IMR-90 (cell line): ENCODE measurements at regions not wholly inside any gene's neighbourhood (a gene's known extent, or its start where the extent isn't known, plus 50 kb on each side); places are given as distances from the start of the nearest gene placed in this dataset.

ENCODE experiments used
- ATAC-seq: fragments of 200-7000 bp; cut with Tn5 transposase; 2 replicates; pipeline ENCODE4 v1.9.1; 2020; ENCODE audit warnings: low read depth, mild to moderate bottlenecking, moderate library complexity
- BruUV-seq: library from RNA; stranded (reverse); fragments of 400-500 nt; replicated peaks from 2 replicates; lab custom pipeline; 2021; lab: Mats Ljungman, UMichigan
- CTCF ChIA-PET: fragments of 300-600 bp; formaldehyde crosslinking; extraction: SDS; loops from one replicate; lab custom pipeline; 2021; ENCODE audit warnings: antibody characterized with exemption; lab: Yijun Ruan, JAX
- POLR2A ChIA-PET: fragments of 300-600 bp; sonication (Branson Sonifier 250); formaldehyde crosslinking; loops from one replicate; lab custom pipeline; 2022; ENCODE audit warnings: antibody characterized with exemption; ENCODE audit not compliant: unreplicated experiment; lab: Charles Lee
- DNase-seq: peaks from one replicate; pipeline ENCODE4 v3.0.0; 2013
- H2AFZ ChIP-seq: replicated peaks from 2 replicates; pipeline ENCODE3; 2013; ENCODE audit warnings: low read length, mild to moderate bottlenecking; ENCODE audit not compliant: poor library complexity
- H2AK5ac ChIP-seq: 2 replicates; pipeline ENCODE4 v1.6.1; 2013; ENCODE audit warnings: low read depth, low read length, inconsistent platforms
- H2AK9ac ChIP-seq: replicated peaks from 2 replicates; pipeline ENCODE3; 2013; ENCODE audit warnings: mild to moderate bottlenecking, low read depth, low read length, moderate library complexity; ENCODE audit not compliant: poor library complexity
- H2BK120ac ChIP-seq: 2 replicates; pipeline ENCODE4 v1.6.1; 2013; ENCODE audit warnings: low read depth, low read length, inconsistent platforms
- H2BK15ac ChIP-seq: 3 replicates; pipeline ENCODE4 v1.6.1; 2013; ENCODE audit warnings: low read depth, low read length, inconsistent platforms
- H2BK20ac ChIP-seq: 2 replicates; pipeline ENCODE4 v1.6.1; 2013; ENCODE audit warnings: low read depth, mild to moderate bottlenecking, inconsistent platforms, low read length, moderate library complexity
- H2BK5ac ChIP-seq: 2 replicates; pipeline ENCODE4 v1.6.1; 2013; ENCODE audit warnings: mild to moderate bottlenecking, low read depth, low read length, inconsistent platforms; ENCODE audit not compliant: poor library complexity, severe bottlenecking
- H3K14ac ChIP-seq: replicated peaks from 2 replicates; pipeline ENCODE4 v1.6.1; 2013; ENCODE audit warnings: low read depth, low read length, inconsistent platforms
- H3K18ac ChIP-seq: 2 replicates; pipeline ENCODE4 v1.6.1; 2013; ENCODE audit warnings: low read depth, low read length, control low read depth
- H3K23ac ChIP-seq: 2 replicates; pipeline ENCODE4 v1.6.1; 2013; ENCODE audit warnings: low read depth, low read length, inconsistent platforms
- H3K27ac ChIP-seq: 2 replicates; pipeline ENCODE4 v1.5.1; 2013; ENCODE audit warnings: mild to moderate bottlenecking, control low read depth, low read length; ENCODE audit not compliant: insufficient read depth
- H3K27me3 ChIP-seq: 2 replicates; pipeline ENCODE4 v1.6.1; 2013; ENCODE audit warnings: low read length; ENCODE audit not compliant: control insufficient read depth, insufficient read depth
- H3K36me3 ChIP-seq: 2 replicates; pipeline ENCODE4 v1.6.1; 2013; ENCODE audit warnings: low read length, mixed read lengths; ENCODE audit not compliant: control insufficient read depth, insufficient read depth
- H3K4ac ChIP-seq: 2 replicates; pipeline ENCODE4 v1.6.1; 2013; ENCODE audit warnings: low read depth, low read length, inconsistent platforms
- H3K4me1 ChIP-seq: 2 replicates; pipeline ENCODE4 v1.6.1; 2013; ENCODE audit warnings: low read length, mixed read lengths; ENCODE audit not compliant: control insufficient read depth, insufficient read depth
- H3K4me2 ChIP-seq: 2 replicates; pipeline ENCODE4 v1.6.1; 2013; ENCODE audit warnings: low read depth, mild to moderate bottlenecking, control low read depth, low read length, moderate library complexity
- H3K4me3 ChIP-seq: 2 replicates; pipeline ENCODE4 v1.5.1; 2013; ENCODE audit warnings: low read depth, mild to moderate bottlenecking, control low read depth, low read length, moderate library complexity; ENCODE audit not compliant: insufficient read depth
- H3K56ac ChIP-seq: 2 replicates; pipeline ENCODE4 v1.6.1; 2013; ENCODE audit warnings: low read length, inconsistent platforms; ENCODE audit not compliant: insufficient read depth; ENCODE audit errors: extremely low read depth
- H3K79me1 ChIP-seq, 2 experiments: 2 replicates each; pipeline ENCODE4 v1.6.1; 2013; ENCODE audit warnings: low read length in 2 of 2, inconsistent platforms in 1 of 2, low read depth in 1 of 2
- H3K9ac ChIP-seq: 2 replicates; pipeline ENCODE4 v1.6.1; 2013; ENCODE audit warnings: low read depth, low read length, control low read depth
- H3K9me1 ChIP-seq: 2 replicates; pipeline ENCODE4 v1.6.1; 2013; ENCODE audit warnings: low read length, inconsistent platforms; ENCODE audit not compliant: insufficient read depth
- H3K9me3 ChIP-seq: 2 replicates; pipeline ENCODE4 v1.6.1; 2013; ENCODE audit warnings: low read length; ENCODE audit not compliant: control insufficient read depth, insufficient read depth
- H4K20me1 ChIP-seq: 2 replicates; pipeline ENCODE4 v1.6.1; 2013; ENCODE audit warnings: low read length, inconsistent platforms; ENCODE audit not compliant: insufficient read depth
- H4K5ac ChIP-seq: 2 replicates; pipeline ENCODE4 v1.6.1; 2013; ENCODE audit warnings: mild to moderate bottlenecking, low read depth, low read length, control low read depth
- H4K8ac ChIP-seq, 2 experiments: 2 replicates each; pipeline ENCODE4 v1.6.1; 2013; ENCODE audit warnings: low read depth in 2 of 2, low read length in 2 of 2, control low read depth in 1 of 2, inconsistent platforms in 1 of 2
- H4K91ac ChIP-seq: 2 replicates; pipeline ENCODE4 v1.6.1; 2013; ENCODE audit warnings: low read depth, low read length, inconsistent platforms; ENCODE audit not compliant: insufficient read depth
- BHLHE40 ChIP-seq: fragments of 150-350 bp; IDR thresholded peaks from 2 replicates; pipeline ENCODE4 v1.6.1; 2016; ENCODE audit warnings: mild to moderate bottlenecking, low read depth, low read length
- CEBPB ChIP-seq: IDR thresholded peaks from 2 replicates; pipeline ENCODE4 v1.6.1; 2012; ENCODE audit warnings: low read depth, low read length, improper control_type of control experiment
- FOS ChIP-seq: fragments of 150-350 bp; IDR thresholded peaks from 2 replicates; pipeline ENCODE4 v1.6.1; 2016; ENCODE audit warnings: low read depth, low read length
- MAFK ChIP-seq: IDR thresholded peaks from 2 replicates; pipeline ENCODE4 v1.6.1; 2012; ENCODE audit warnings: low read depth, low read length, improper control_type of control experiment
- MXI1 ChIP-seq: IDR thresholded peaks from 2 replicates; pipeline ENCODE4 v1.6.1; 2012; ENCODE audit warnings: low read depth, mild to moderate bottlenecking, low read length, moderate library complexity, borderline replicate concordance
- NFE2L2 ChIP-seq: fragments of 150-350 bp; IDR thresholded peaks from 2 replicates; pipeline ENCODE4 v1.6.1; 2016; ENCODE audit warnings: low read depth, mild to moderate bottlenecking, low read length
- POLR2A ChIP-seq: IDR thresholded peaks from 2 replicates; pipeline ENCODE4 v1.6.1; 2012; ENCODE audit warnings: mild to moderate bottlenecking, low read depth, low read length
- RAD21 ChIP-seq: IDR thresholded peaks from 2 replicates; pipeline ENCODE4 v1.6.1; 2012; ENCODE audit warnings: low read length, improper control_type of control experiment
- SMC3 ChIP-seq: fragments of 150-350 bp; IDR thresholded peaks from 2 replicates; pipeline ENCODE4 v1.6.1; 2016; ENCODE audit warnings: low read depth, mild to moderate bottlenecking, antibody characterized with exemption, low read length, moderate library complexity
- WGBS, 2 experiments: methylation state at CpG; one replicate each; pipeline versions ENCODE4 v1.1.5 to v1.1.7; 2013; ENCODE audit warnings: missing lambda C conversion rate in 2 of 2; ENCODE audit not compliant: insufficient read length in 1 of 2; ENCODE audit errors: extremely low coverage in 2 of 2; 5-methylcytosine and 5-hydroxymethylcytosine counted together
- dilution Hi-C: fragments of 300-500 bp; cut with HindIII; formaldehyde crosslinking; loops from one replicate; pipeline ENCODE4 v1.14.3; 2018; ENCODE audit warnings: low sequenced_read_pairs; ENCODE audit not compliant: unreplicated experiment
- in situ Hi-C: fragments of 300-500 bp; cut with MboI; formaldehyde crosslinking; loops from 3 replicates; pipeline ENCODE4 v1.14.3; 2019; ENCODE audit warnings: low sequenced_read_pairs, inconsistent platforms, mixed read lengths
- intact Hi-C: fragments of 100-400 bp; cut with micrococcal nuclease; formaldehyde crosslinking; loops from 2 replicates; pipeline ENCODE4 v1.10.0; 2022
- TF ChIP-seq, protein P1 (sequence below): fragments of 150-350 bp; IDR thresholded peaks from 2 replicates; pipeline ENCODE4 v1.6.1; 2016; ENCODE audit warnings: low read depth, mild to moderate bottlenecking, low read length, moderate library complexity, borderline replicate concordance
- TF ChIP-seq, protein P2 (sequence below): fragments of 150-350 bp; IDR thresholded peaks from 2 replicates; pipeline ENCODE4 v1.6.1; 2017; ENCODE audit warnings: mild to moderate bottlenecking, antibody characterized with exemption, low read length, low read depth
- TF ChIP-seq, protein P3 (sequence below): conservative IDR thresholded peaks from 2 replicates; pipeline ENCODE4 v1.5.1; 2012; ENCODE audit warnings: mild to moderate bottlenecking, low read depth, low read length, improper control_type of control experiment

DNA sequence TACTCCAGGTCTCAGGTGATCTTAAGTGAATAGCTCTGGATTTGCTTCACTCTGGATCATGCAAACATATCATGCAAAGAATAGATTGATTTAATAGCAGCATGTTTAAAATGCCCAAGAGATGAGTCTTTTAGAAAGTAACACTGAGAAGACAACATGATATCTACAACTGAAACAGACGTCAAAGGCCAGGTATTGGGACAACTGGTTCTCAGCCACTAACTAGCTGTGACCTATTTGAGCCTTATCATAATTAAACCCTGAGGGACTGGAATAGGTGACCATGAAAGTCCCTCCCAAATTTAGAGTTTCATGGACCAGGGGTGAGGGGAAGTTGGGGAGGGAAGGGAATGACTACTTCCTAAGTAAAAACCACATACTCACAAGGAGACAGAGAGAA lies 95.7 kb downstream of the NIBAN1 start:
- Histone ChIP-seq H3K36me3 (no peaks in the 10 kb centered on the region), H2BK5ac (no peak overlapping the region), H3K4me2 (no peak overlapping the region), H3K4me1 (no peaks in the 10 kb centered on the region), H2BK20ac (no peak overlapping the region), H4K5ac (no peak overlapping the region), H2BK15ac (no peak overlapping the region), H4K8ac (no peak overlapping the region), H3K4me3 (no peak overlapping the region), H3K27me3 (no peaks in the 10 kb centered on the region), H4K20me1 (no peaks in the 10 kb centered on the region), H3K23ac (no peak overlapping the region), H3K4ac (no peak overlapping the region), H3K79me1 (peaks cover 0 to 4% of the 10 kb centered on the region in 2 experiments; a peak in 1 of 4 replicates), H4K91ac (no peak overlapping the region), H3K9me1 (peaks cover 6% of the 10 kb centered on the region; the same call in 1 of the 2 replicates), H2AFZ (no peak overlapping the region), H2BK120ac (no peak overlapping the region), H3K18ac (no peak overlapping the region), H3K9me3 (no peaks in the 10 kb centered on the region), H2AK9ac (no peak overlapping the region), H3K14ac (no peak overlapping the region), H2AK5ac (no peak overlapping the region), H3K56ac (no peak overlapping the region), H3K27ac (no peak overlapping the region), H3K9ac (no peak overlapping the region)
- no peak for DNase-seq
- POLR2A ChIA-PET, result no interaction called here
- intact Hi-C loops (no loop called here), dilution Hi-C loops (no loop called here), in situ Hi-C loops (no loop called here)
- TF ChIP-seq, protein P1, sequence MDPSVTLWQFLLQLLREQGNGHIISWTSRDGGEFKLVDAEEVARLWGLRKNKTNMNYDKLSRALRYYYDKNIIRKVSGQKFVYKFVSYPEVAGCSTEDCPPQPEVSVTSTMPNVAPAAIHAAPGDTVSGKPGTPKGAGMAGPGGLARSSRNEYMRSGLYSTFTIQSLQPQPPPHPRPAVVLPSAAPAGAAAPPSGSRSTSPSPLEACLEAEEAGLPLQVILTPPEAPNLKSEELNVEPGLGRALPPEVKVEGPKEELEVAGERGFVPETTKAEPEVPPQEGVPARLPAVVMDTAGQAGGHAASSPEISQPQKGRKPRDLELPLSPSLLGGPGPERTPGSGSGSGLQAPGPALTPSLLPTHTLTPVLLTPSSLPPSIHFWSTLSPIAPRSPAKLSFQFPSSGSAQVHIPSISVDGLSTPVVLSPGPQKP, result no peak
- TF ChIP-seq MAFK, result no peak
- TF ChIP-seq NFE2L2, result no peak
- TF ChIP-seq, protein P2, sequence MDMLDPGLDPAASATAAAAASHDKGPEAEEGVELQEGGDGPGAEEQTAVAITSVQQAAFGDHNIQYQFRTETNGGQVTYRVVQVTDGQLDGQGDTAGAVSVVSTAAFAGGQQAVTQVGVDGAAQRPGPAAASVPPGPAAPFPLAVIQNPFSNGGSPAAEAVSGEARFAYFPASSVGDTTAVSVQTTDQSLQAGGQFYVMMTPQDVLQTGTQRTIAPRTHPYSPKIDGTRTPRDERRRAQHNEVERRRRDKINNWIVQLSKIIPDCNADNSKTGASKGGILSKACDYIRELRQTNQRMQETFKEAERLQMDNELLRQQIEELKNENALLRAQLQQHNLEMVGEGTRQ, result no peak
- no peak for TF ChIP-seq CEBPB
- TF ChIP-seq MXI1, result no peak
- TF ChIP-seq BHLHE40, result no peak
- TF ChIP-seq SMC3, result no peak
- TF ChIP-seq, protein P3, sequence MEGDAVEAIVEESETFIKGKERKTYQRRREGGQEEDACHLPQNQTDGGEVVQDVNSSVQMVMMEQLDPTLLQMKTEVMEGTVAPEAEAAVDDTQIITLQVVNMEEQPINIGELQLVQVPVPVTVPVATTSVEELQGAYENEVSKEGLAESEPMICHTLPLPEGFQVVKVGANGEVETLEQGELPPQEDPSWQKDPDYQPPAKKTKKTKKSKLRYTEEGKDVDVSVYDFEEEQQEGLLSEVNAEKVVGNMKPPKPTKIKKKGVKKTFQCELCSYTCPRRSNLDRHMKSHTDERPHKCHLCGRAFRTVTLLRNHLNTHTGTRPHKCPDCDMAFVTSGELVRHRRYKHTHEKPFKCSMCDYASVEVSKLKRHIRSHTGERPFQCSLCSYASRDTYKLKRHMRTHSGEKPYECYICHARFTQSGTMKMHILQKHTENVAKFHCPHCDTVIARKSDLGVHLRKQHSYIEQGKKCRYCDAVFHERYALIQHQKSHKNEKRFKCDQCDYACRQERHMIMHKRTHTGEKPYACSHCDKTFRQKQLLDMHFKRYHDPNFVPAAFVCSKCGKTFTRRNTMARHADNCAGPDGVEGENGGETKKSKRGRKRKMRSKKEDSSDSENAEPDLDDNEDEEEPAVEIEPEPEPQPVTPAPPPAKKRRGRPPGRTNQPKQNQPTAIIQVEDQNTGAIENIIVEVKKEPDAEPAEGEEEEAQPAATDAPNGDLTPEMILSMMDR, result no peak
- no peak for TF ChIP-seq RAD21
- TF ChIP-seq POLR2A, result no peak
- no peak for TF ChIP-seq FOS
- CTCF ChIA-PET, result no interaction called here
- ATAC-seq, result no peak
- no TSS peak for BruUV-seq
- WGBS, 2 experiments, result no CpG with 5 or more reads among the region's 1 CpG
